RKO (cell line): ENCODE measurements at regions not wholly inside any gene's neighbourhood (a gene's known extent, or its start where the extent isn't known, plus 50 kb on each side); places are given as distances from the start of the nearest gene placed in this dataset.
"Not testable (repeated sequence)": the region's sequence is repeated elsewhere in the genome, so short reads cannot be mapped to it uniquely, and the experiment has no call there.

Source experiments
- DNase-seq: peaks from one replicate; pipeline ENCODE4 v3.0.0-alpha.2; 2016; ENCODE audit warnings: low spot score

GRCh38 chr5:124549891-124550436 lies 196.5 kb downstream of the ZNF608 start:
- DNase-seq, result no peak

DNA sequence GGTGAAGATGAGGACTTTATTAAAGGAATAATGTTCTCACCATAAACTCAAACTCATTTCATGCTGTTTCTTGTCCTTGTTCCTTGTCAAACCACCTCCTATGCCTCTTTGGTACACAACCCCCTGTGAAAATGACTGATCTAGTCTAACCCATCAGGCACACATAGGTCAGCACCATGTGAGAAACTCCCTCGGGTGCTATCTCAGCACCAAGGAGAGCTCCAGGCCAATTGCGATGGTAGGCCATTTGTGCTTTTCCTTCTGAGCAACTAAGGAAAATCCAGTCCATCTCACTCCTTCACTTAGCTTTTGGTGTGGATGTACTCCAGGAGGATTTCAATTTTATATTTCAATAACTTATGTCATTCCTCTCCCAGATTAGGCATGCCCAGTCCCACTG lies 199.8 kb downstream of the ZNF608 start:
- DNase-seq, result no peak

- no peak for DNase-seq
Observed at GRCh38 chr5:124544366-124545055, 201.9 kb downstream of the ZNF608 start.

DNA sequence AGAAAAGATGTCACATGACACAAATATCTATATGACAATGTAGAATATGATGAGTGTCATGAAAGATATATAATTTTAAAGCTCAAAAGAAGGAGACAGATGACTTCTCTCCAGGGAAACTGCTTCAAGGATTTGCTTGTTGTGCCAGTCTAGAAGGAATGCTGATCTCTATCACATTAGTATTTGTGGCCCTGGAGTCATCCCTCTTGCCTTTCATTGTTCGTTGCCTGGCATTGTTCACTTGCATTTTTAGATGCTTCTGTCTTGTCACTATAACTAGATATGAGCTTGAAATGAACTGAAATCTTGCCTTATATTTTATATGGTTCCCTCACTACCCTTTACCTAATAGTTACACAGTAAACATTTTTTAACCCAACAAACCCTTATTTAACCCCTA lies 207.5 kb downstream of the ZNF608 start:
- no peak for DNase-seq

- DNase-seq, result no peak
Observed at GRCh38 chr5:124538191-124538590, 208.2 kb downstream of the ZNF608 start.

DNA sequence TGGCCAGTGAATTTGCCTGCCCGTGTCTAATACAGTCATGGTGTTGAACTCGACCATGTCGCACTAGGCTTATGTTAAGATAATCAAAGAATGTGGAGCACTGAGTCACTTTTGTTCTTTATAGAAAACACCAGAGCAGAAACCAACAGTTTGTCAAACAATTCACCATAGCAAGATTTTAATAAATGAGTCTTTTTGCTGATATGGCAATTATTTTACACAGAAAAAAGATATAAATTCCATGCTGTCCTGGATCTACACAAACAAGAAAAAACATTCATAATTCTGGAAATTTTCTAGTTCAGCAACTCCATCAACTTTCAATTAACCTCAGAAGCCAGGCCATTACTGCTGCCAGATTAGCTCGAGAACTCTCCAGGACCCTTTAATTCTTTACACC lies 208.9 kb downstream of the ZNF608 start:
- no peak for DNase-seq

- DNase-seq, result no peak
Observed at GRCh38 chr5:124537107-124537506, 209.3 kb downstream of the ZNF608 start.

GRCh38 chr5:124536333-124536732 lies 210.1 kb downstream of the ZNF608 start:
- DNase-seq, result no peak

DNA sequence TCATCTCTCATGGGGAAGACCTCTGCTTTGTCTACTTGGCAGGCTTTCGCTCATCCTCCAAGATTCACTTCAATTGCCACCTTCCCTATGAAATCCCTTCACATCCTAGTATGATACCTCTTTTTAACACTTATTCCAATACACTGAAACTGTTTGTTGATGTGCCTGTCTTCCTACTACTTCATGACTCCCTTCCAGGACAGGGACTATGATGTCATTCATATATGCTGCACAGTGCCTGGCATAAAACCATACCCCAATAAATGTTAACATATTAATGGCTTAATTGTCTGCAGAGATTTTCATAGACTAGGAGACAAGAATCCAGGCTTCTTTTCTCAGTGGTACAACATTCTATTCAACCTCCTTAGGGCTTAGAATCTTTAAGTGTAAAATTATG lies 215.5 kb downstream of the ZNF608 start:
- no peak for DNase-seq

DNA sequence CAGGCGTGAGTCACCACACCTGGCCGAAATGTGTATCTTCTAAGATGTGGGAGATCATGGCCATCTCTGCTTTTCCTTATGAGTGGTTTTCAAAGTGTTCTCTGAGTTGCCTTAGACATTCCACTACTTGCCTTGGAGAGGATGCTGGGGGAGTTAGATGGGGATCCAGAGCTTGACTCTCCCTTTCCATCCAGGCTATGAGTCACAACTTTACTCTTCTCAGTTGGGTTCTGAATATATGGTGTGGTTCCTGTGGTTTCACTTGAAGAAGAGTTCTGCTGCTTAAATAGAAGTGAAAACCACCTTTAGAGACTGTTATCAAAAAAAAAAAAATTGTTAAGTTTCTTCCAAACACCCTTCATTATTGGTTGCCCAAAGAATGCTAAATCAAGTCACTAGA lies 217.6 kb downstream of the ZNF608 start:
- no peak for DNase-seq

- no peak for DNase-seq
Observed at GRCh38 chr5:124527220-124527991, 219.0 kb downstream of the ZNF608 start.

GRCh38 chr5:124526079-124526478 lies 220.4 kb downstream of the ZNF608 start:
- DNase-seq, result not testable (repeated sequence)

DNA sequence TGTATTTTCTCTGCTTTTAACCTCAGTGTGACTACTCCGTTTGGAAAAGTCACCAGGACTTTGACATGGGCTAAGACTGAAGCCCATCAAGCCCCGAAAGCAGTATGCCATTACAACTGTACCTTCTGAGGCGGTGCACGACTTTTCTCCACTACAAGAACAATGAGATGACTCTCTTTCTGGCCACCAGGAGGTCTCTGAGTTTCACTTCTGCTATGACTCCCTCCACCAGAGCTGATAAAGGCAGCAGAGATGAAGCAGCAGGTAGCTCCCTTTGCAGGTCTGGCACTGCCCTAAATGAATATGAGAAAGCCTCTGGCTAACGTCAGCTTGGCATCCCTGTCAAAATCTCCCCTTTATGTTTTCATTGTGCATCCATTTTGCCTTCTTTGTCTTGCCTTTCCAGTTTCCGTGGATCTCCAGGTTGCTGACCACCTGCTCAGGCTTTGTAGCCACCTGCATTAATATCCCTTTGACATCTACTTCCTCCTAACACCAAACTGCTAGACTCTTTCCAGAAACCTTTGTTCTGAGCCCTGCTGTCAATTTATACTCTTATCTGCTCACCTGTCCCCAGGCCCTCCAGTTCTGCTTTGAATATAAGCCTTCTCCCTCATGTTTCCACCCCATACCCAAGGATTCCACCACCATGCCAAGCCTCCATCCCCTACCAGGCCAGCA lies 221.7 kb downstream of the ZNF608 start:
- no peak for DNase-seq

- DNase-seq, result no peak
Observed at GRCh38 chr5:124523897-124524296, 222.5 kb downstream of the ZNF608 start.

- DNase-seq, result no peak
Observed at GRCh38 chr5:124522992-124523391, 223.4 kb downstream of the ZNF608 start.

DNA sequence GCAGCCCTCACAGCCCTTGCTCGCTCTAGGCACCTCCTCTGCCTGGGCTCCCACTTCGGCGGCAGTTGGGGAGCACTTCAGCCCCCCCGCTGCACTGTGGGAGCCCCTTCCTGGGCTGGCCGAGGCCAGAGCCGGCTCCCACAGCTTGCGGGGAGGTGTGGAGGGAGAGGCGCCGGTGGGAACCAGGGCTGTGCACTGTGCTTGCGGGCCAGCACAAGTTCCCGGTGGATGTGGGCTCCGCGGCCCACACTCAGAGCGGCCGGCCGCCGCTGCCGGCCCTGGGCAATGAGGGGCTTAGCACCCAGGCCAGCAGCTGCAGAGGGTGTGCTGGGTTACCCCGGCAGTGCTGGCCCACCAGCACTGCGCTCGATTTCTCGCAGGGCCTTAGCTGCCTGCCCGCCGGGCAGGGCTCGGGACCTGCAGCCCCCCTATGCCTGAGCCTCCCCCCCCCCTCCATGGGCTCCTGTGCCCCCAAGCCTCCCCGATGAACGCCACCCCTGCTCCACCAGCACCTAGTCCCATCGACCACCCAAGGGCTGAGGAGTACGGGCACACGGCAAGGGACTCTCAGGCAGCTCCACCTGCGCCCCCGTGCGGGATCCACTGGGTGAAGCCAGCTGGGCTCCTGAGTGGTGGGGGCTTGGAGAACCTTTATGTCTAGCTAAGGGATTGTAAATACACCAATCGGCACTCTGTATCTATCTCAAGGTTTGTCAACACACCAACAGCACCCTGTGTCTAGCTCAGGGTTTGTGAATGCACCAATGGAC lies 224.8 kb downstream of the ZNF608 start:
- no peak for DNase-seq

DNA sequence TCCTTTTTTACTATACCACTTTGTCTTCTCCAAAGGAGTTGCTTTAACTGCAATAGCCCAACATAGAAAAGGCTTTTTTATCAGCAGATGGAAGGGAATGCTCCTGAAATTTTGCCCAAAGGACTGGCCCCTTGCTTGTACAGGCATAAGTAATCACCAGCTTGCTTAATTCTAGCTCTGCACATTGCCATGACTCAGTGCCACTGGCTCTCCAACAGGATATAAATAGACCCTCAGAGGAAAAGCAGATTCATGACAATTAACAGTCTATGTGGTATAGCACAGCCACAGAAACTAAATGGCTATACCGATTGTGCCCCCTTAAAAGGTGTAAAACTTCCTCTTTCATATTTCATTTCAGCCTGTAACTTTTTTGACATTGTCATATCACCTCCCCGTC lies 227.0 kb downstream of the ZNF608 start:
- DNase-seq, result no peak

GRCh38 chr5:124516567-124516966 lies 229.9 kb downstream of the ZNF608 start:
- no peak for DNase-seq

GRCh38 chr5:124515497-124516245 lies 230.8 kb downstream of the ZNF608 start:
- no peak for DNase-seq

DNA sequence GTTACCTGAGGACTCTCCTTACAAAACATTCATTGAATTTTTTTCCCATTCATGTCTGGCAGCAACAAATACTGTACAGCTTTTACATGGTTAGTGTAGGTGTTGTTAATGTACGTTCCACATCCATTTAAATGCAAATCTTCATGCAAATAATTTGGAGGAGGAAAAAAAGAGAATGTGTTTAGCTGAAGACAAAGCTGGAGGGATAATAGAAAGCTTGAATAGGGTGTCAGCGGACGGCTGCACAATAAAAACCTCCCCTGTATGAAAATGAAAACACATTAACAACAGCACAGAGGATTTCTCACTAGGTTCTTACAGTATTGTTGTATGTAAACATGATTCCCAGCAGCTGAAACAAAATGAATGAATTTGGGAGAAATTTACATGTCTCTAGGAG lies 231.5 kb downstream of the ZNF608 start:
- no peak for DNase-seq

GRCh38 chr5:124512952-124513632 lies 233.3 kb downstream of the ZNF608 start:
- DNase-seq, result no peak
